Stimulated activated CD4-positive, alpha-beta T cell treated with anti-CD3 and anti-CD28 coated beads, Interleukin-12 subunit alpha, Interleukin-12 subunit beta, amount 100 ng/mL, for 48 hours (primary cell): ENCODE measurements at regions not wholly inside any gene's neighbourhood (a gene's known extent, or its start where the extent isn't known, plus 50 kb on each side); places are given as distances from the start of the nearest gene placed in this dataset.

Source experiments
- DNase-seq, 3 donors: peaks; one replicate each; pipeline ENCODE4 v3.0.0-alpha.2; 2020; ENCODE audit warnings: low read depth in 2 of 3, low spot score in 1 of 3

DNA sequence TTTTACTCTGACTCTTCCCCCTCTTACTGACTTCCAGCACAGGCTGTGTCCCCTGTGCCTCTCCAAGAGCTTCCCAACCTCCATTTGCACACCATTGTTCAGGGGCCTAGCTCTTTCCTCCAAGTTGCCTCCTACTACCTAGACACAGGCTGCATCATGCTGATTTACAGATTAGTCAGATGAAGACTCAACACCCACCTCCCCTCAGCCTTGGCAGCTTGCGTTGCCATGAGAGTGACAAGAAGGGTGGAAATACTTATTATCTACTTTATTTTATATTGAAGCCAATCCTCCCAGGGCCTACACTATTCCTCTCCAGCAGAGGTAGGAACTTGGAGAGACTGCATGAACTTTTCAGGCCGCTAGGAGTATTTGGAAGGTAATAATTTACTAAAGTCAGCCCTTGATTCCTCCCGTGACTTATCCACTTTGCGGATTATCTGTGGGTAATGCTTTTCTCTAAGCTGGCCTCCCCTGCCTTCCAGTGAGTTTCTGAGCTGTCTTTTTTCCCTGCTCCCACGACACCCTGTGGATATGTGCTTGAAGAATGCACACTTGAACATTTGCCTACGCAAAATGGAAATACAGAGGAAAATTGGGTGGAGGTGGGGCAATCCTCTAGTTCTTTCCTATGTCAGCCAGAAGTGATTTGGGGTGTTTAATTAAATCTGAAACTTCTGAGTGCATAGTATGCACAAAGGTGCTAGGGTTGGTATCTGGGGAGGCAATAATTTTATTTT is 74.1 kb upstream of the TMEM164 start:
- DNase-seq = no peak

GRCh38 chrX:109931677-109932076 is 71.2 kb upstream of the TMEM164 start:
- DNase-seq = no peak

DNA sequence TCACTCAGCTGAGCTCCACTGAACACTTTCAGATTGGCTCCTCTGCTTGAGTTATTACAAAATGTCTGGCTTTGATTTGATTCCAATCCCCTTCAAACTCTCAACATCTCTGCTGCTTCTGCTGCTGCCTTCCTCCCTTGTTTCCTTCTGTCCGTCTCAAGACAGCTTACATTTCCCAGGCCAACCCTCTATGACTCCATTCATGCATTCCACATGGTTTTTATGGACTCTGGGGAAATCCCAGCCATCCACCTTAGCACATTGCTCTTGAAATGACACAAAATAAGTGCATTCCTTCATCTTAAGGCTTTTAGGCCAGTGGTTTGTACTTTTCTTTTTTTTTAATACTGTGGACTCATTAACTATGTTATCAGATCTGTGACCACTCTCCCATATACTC is 68.5 kb upstream of the TMEM164 start:
- no peak for DNase-seq

- no peak for DNase-seq
Measured at GRCh38 chrX:109934935-109935334, 68.0 kb upstream of the TMEM164 start.

DNA sequence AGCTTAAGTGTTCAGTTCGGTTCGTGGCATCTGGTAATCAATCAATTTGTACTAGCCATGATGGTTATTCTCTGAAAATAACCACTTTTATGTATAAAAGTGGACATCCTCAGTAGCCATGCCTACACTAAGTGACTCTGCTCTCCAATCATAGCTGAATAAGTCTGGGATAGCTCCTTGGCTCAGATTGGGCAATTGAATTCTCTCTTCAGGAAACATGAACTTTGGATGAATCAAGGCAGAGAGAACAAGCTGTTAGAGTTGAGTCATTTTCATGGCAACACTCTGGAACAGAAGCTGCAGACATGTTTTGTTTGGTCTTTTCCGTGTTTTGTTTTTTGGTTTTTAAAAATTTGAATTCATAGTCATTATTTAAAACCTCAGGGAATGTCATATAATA is 66.8 kb upstream of the TMEM164 start:
- DNase-seq = no peak

DNA sequence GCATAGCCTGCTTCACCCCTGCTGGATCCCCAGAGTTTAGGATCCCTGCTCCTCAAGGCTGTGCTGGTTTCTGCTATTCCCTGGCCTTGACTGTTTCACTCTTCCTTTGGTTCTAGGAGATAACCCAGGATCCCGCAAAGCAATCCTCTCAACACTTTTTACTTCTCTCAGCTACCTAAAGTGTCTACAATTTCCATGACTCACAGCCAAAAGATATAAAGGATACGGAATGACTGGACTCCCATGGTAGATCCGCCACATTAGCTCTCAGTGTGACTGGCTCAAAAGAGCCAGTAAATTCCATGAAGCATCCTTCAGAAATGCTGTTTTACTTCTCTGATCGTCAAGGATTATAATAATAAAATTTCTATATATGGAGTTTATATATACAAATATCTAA is 66.3 kb upstream of the TMEM164 start:
- no peak for DNase-seq

- no peak for DNase-seq
Measured at GRCh38 chrX:109939498-109939897, 63.4 kb upstream of the TMEM164 start.

- DNase-seq = no peak
Measured at GRCh38 chrX:109940411-109940810, 62.5 kb upstream of the TMEM164 start.

DNA sequence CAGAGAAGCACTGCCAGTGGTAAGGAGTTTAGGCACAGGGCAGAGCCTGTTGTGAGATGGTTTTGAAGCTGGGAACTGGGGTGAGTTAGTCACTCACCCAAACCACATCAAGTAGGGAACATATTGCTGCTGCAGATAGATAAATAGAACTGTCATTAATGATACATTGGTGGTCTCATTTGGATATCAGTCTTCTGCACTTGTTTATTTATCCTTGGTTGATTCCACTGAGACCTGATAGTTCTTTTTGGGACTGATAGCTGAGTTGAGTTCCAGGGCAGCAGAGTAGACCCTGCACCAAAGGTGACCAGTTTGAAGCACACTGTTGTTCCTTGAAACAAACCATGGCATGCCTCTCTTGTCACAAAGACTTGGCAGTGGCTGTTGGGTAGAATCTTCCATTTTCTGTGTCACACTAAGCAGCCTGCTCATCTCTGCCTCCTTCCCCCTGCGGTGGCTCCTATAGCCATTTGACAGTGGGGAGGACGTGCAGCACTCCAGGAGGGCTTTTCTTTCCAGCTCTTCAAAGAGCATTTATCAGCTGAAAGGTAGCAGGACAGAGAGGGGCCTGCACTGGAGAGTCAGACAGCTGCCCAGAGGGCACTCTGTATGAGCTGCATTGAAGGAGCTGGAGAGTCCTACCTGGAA is 59.7 kb upstream of the TMEM164 start:
- DNase-seq = no peak

DNA sequence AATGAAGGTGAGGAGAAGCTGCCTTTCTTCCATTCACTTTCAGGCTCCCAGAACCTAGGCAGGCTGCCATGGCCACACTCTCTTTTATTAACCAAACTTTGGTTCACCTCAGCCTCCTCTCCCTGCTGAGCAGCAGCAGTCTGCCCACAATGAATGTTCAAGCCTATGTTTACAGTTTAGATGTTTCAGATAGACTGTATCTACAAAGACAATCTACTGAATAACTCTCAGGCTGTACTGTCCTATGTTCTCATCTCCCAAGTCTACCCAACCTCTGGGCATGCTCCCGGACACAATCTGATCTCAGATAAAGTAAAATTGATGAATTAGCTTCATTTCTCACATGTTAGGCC is 59.2 kb upstream of the TMEM164 start:
- DNase-seq = no peak

GRCh38 chrX:109952050-109952449 is 50.9 kb upstream of the TMEM164 start:
- no peak for DNase-seq

GRCh38 chrX:109952985-109953905 is 49.7 kb upstream of the TMEM164 start:
- DNase-seq = no peak
